Neural progenitor cell (in vitro differentiated cells): ENCODE measurements at regions not wholly inside any gene's neighbourhood (a gene's known extent, or its start where the extent isn't known, plus 50 kb on each side); places are given as distances from the start of the nearest gene placed in this dataset.

Experiments
- EZH2 ChIP-seq: fragments of 200-600 bp; sonication (generic); IDR thresholded peaks from 2 replicates; pipeline ENCODE4 v1.6.1; 2017; ENCODE audit warnings: antibody characterized with exemption, mild to moderate bottlenecking, moderate library complexity
- EZH2phosphoT487 ChIP-seq: fragments of 200-600 bp; sonication (generic); IDR thresholded peaks from 2 replicates; pipeline ENCODE4 v1.6.1; 2017; ENCODE audit warnings: antibody characterized with exemption
- TF ChIP-seq, protein P1 (sequence below): fragments of 200-600 bp; sonication (generic); IDR thresholded peaks from 2 replicates; pipeline ENCODE4 v1.5.1; 2017; ENCODE audit warnings: antibody characterized with exemption, mild to moderate bottlenecking

DNA sequence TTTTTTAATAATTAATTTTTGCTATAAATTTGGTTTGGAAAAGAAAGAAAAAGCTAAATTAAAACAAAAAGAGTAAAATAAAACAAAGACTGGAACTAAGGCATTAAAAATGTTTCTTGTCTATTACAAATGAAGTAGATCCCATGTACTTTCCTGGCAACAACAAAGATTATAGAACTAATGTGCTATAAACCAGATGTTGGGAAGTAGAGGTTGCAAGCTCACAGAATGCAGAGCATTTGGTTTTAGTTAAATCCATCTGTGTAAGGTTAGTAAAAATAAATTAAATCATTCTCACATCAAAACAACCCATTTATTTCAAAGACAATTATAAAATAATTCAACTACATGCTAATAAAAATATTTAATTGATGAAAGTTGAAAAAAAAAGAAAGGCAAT is 157.2 kb upstream of the ZC3H15 start:
- no peak for TF ChIP-seq EZH2
- TF ChIP-seq, protein P1, sequence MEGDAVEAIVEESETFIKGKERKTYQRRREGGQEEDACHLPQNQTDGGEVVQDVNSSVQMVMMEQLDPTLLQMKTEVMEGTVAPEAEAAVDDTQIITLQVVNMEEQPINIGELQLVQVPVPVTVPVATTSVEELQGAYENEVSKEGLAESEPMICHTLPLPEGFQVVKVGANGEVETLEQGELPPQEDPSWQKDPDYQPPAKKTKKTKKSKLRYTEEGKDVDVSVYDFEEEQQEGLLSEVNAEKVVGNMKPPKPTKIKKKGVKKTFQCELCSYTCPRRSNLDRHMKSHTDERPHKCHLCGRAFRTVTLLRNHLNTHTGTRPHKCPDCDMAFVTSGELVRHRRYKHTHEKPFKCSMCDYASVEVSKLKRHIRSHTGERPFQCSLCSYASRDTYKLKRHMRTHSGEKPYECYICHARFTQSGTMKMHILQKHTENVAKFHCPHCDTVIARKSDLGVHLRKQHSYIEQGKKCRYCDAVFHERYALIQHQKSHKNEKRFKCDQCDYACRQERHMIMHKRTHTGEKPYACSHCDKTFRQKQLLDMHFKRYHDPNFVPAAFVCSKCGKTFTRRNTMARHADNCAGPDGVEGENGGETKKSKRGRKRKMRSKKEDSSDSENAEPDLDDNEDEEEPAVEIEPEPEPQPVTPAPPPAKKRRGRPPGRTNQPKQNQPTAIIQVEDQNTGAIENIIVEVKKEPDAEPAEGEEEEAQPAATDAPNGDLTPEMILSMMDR = no peak
- no peak for TF ChIP-seq EZH2phosphoT487
